ENCODE measurements at regions not wholly inside any gene's neighbourhood (a gene's known extent, or its start where the extent isn't known, plus 50 kb on each side); places are given as distances from the start of the nearest gene placed in this dataset.

DNA sequence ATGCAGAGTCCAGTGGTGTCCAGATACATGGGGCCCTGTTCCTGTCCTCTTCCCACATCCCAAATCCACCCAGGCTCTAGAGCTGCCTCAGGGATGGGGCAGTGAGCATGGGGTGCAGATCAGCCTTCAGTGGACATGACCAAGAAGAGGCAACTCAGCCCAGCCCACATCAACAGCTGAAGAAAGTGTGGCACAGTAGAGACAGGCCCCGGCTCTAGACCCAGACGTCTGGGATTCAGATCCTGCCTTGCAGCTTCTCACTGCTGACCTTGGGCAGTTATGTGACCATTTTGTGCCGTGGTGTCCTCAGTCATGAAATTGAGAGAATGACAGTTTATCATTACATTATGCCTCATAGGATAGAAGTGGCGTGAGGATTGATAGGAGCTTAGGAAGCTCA, 54.6 kb upstream of the CST7 start:
- H3K27me3 ChIP-seq (ENCODE audit: control insufficient read depth, insufficient read depth, low read length) = no peaks in the 10 kb centered on the region
- no peak for DNase-seq
- no peak overlapping the region for H3K4me3 ChIP-seq (ENCODE audit: insufficient read depth, low read depth, low read length)
- H3K36me3 ChIP-seq (replicated peaks; ENCODE audit: control insufficient read depth, insufficient read depth, low read length) = no peaks in the 10 kb centered on the region

DNA sequence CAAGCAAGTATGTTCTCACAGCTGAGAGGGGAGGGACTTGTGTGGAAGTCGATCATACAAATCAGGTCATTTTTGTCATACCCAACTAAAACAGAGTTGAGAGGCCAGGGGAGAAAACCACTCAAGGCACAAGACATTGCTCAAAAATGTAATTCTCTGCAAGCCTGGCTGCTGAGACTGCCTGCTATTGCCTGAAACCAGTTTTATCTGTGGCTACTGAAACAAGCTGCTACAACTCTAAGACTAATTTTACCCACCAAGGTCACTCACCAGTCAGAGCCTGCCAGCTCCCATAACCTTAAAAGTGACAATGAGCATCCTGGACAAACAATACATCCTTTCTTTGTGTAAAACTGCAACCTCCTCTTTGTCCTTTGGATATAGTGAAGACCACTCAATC, 54.1 kb upstream of the CST7 start:
- no peak for DNase-seq
- Histone ChIP-seq H3K36me3 (replicated peaks; ENCODE audit: control insufficient read depth, insufficient read depth, low read length) (no peaks in the 10 kb centered on the region), H3K4me3 (ENCODE audit: insufficient read depth, low read depth, low read length) (no peak overlapping the region), H3K27me3 (ENCODE audit: control insufficient read depth, insufficient read depth, low read length) (no peaks in the 10 kb centered on the region)

DNA sequence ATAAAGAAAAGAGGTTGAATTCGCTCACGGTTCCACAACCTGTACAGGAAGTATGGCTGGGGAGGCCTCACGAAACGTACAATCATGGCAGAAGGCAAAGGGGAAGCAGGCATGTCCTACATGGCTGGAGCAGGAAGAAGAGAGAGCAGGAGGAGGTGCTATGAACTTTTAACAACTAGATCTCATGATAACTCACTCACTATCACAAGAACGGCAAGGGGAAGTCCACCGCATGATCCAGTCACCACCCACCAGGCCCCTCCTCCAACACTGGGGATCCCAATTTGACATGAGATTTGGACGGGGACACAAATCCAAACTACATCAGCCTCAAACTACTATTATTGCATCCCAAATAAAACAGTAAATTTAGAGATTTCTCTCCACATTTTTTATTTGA, 53.6 kb upstream of the CST7 start:
- no peak overlapping the region for H3K4me3 ChIP-seq (ENCODE audit: insufficient read depth, low read depth, low read length)
- no peaks in the 10 kb centered on the region for H3K36me3 ChIP-seq (replicated peaks; ENCODE audit: control insufficient read depth, insufficient read depth, low read length)
- H3K27me3 ChIP-seq (ENCODE audit: control insufficient read depth, insufficient read depth, low read length) = no peaks in the 10 kb centered on the region
- DNase-seq = no peak

DNA sequence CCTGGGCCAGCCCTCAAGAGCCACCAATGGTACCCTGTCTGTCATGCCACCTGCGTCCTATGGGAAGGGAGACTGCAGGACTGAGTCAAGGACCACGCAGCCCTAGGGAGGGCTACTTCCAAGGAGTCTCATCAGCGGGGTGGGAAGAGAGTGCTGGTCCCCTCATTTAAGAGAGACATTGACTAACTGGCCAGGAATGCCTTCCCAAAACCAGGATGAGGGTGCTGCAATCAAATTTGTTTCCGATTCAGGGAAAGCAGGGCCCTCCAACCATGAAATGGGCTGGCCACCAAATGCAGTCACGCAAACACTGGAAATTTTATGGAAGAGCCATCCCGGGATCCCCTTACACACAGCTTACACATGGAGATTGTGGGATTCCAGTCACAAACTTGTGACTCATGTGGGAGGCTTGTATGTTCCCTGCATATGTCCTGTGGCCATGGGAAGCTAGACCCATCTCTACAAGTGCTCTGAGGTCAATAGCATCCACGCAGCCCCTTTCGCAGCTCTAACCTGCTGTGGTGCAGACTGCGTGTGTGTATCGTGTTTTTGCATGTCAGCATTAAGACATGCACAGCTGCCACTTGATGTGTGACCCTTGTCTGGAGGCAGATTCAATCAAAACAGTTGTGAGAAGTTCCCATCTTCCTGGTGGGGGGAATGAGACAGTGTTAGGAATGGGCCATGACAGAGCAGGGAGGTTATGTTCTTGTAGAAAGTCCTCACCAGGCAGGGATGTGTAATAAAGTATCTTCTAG, 53.0 kb upstream of the CST7 start:
- Histone ChIP-seq H3K4me3 (ENCODE audit: insufficient read depth, low read depth, low read length) (no peak overlapping the region), H3K36me3 (replicated peaks; ENCODE audit: control insufficient read depth, insufficient read depth, low read length) (no peaks in the 10 kb centered on the region), H3K27me3 (ENCODE audit: control insufficient read depth, insufficient read depth, low read length) (no peaks in the 10 kb centered on the region)
- DNase-seq = no peak

DNA sequence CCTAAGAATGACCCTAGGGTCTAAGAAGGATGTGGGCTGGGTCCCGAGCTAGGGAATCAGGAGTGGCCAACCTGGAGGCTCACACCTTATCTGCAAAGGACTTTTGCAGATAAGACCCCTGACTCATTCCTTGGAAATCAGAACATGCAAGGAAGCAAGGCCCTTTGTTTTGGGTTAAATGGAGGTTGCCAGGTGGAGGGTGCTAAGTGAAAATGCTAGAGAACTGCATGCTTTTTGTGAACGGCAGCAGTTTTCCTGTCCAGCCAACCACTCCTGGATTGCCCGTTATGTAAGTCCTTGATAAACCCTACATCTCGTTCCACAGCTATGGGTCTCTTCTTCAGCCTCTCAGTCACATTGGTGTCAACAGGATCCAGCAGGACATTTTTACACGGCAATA, 52.1 kb upstream of the CST7 start:
- Histone ChIP-seq H3K27me3 (ENCODE audit: control insufficient read depth, insufficient read depth, low read length) (no peaks in the 10 kb centered on the region), H3K36me3 (replicated peaks; ENCODE audit: control insufficient read depth, insufficient read depth, low read length) (no peaks in the 10 kb centered on the region), H3K4me3 (ENCODE audit: insufficient read depth, low read depth, low read length) (no peak overlapping the region)
- no peak for DNase-seq

DNA sequence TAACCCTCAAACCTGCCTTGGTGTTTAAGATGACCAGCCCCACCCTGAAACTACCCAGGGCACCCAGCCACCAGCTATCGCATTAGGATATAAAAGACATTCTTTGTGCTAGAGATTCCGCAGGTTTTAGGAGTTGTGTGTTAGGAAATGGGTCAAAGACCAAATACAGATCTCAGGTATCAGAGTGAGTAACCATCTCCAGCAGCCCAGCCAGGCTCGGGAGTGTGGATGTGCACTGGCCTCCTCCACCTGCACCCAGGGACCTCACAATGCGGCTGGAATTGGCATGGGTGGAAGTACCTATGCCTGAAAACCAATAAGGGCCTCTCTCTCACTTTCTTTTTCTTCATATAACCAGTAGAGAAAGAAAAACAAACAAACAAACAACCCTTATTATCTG, 51.1 kb upstream of the CST7 start:
- no peak overlapping the region for H3K4me3 ChIP-seq (ENCODE audit: insufficient read depth, low read depth, low read length)
- no peaks in the 10 kb centered on the region for H3K27me3 ChIP-seq (ENCODE audit: control insufficient read depth, insufficient read depth, low read length)
- no peak for DNase-seq
- no peaks in the 10 kb centered on the region for H3K36me3 ChIP-seq (replicated peaks; ENCODE audit: control insufficient read depth, insufficient read depth, low read length)

DNA sequence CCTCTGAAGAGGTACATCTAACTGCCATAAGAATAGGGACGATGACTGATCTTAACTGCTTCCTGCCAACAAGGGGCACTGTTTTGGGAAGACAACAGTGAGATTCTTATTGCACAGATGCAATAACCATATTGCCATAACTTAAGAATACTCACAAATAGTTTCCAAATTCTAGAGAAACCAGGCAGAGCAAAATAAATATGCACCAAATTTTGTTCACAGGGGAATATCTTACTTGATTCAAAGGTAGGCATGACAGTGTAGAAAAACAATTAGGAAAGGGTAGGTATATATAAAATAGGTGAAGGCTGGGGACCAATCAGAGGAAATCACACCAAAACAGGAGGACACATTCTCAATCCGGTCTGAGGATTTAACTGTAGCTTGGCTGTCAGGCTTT, 49.9 kb upstream of the CST7 start:
- no peak for DNase-seq
- Histone ChIP-seq H3K4me3 (ENCODE audit: insufficient read depth, low read depth, low read length) (no peak overlapping the region), H3K27me3 (ENCODE audit: control insufficient read depth, insufficient read depth, low read length) (no peaks in the 10 kb centered on the region), H3K36me3 (replicated peaks; ENCODE audit: control insufficient read depth, insufficient read depth, low read length) (no peaks in the 10 kb centered on the region)
